Neural cell (in vitro differentiated cells): ENCODE measurements at regions not wholly inside any gene's neighbourhood (a gene's known extent, or its start where the extent isn't known, plus 50 kb on each side); places are given as distances from the start of the nearest gene placed in this dataset.

ENCODE experiments used
- EP300 ChIP-seq: fragments of 450-650 bp; conservative IDR thresholded peaks from 2 replicates; pipeline ENCODE4 v1.6.1; 2014; ENCODE audit warnings: antibody characterized with exemption, mild to moderate bottlenecking, moderate library complexity; ENCODE audit not compliant: poor library complexity, severe bottlenecking
- POLR2AphosphoS5 ChIP-seq: IDR thresholded peaks from 2 replicates; pipeline ENCODE4 v1.6.1; 2012
- TF ChIP-seq, protein P1 (sequence below): fragments of 450-650 bp; IDR thresholded peaks from 2 replicates; pipeline ENCODE4 v1.5.1; 2014; ENCODE audit warnings: antibody characterized with exemption, mild to moderate bottlenecking, moderate library complexity; ENCODE audit not compliant: poor library complexity, severe bottlenecking

DNA sequence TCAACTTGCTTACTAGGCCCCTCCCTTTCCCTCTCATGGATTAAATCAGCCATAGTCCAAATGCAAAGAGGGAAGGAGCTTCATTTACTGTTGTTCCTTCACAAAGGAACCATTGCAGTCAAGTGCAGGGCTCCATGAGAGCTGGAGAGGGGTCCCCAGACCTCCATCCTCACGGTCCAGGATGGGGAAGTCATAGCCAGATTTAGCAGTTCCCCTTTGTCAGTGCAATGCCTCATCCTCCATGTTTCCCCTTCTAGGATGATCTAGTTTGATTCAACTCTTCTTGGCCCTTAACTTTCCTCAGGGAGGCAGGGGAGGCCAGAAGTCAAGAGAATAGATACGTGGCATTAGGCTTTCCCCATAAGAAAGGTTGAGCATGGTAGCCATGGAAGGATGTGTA lies 66.5 kb upstream of the FUCA2 start:
- TF ChIP-seq, protein P1, sequence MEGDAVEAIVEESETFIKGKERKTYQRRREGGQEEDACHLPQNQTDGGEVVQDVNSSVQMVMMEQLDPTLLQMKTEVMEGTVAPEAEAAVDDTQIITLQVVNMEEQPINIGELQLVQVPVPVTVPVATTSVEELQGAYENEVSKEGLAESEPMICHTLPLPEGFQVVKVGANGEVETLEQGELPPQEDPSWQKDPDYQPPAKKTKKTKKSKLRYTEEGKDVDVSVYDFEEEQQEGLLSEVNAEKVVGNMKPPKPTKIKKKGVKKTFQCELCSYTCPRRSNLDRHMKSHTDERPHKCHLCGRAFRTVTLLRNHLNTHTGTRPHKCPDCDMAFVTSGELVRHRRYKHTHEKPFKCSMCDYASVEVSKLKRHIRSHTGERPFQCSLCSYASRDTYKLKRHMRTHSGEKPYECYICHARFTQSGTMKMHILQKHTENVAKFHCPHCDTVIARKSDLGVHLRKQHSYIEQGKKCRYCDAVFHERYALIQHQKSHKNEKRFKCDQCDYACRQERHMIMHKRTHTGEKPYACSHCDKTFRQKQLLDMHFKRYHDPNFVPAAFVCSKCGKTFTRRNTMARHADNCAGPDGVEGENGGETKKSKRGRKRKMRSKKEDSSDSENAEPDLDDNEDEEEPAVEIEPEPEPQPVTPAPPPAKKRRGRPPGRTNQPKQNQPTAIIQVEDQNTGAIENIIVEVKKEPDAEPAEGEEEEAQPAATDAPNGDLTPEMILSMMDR: no peak
- TF ChIP-seq POLR2AphosphoS5: no peak
- no peak for TF ChIP-seq EP300
